ENCODE measurements at regions not wholly inside any gene's neighbourhood (a gene's known extent, or its start where the extent isn't known, plus 50 kb on each side); places are given as distances from the start of the nearest gene placed in this dataset.

DNA sequence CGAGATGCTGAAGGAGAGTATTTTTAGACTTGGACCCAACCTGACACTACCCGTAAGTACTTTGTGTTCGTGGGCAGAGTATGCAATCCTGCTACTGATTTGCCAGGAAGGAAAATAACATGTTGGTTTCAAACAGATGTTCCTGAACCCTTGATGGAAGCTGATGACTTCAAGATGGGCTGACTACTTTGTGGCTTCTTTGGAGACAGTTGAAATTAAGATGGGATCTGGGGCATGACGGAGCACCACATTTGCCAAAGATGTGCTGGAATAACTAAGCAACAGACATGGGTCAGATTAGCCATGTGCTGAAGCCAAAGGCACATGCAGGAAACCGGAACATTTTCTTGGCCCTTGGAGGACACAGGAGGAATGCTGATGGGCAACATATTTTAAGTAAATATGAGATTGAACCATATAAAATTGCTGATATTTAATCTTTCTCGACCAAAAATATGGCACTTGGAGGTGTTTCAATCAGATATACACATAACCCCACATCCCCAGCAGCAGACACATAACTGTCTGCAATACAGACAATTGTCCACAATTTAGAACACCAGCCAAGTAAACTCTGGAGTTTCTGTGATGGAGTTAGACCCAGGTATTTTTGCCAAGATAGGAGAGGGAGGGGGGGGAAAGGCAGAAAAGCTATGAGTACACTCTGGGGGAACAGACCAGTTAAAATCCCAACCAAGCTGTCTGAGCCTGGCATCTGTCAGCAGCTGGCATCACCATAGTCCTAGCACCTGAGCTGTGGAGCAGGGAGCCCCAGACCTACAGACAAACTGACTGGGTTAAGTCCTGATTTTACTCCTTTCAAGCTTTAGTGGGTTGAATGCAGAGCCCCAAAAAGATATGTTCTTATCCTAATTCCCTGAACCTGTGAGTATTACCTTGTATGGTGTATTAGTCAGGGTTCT, 329.4 kb upstream of the CDH5 start:
- intact Hi-C loops (cut with micrococcal nuclease) = no loop called here
- ATAC-seq = no peak
- H3K9me3 ChIP-seq (ENCODE audit: low read length) = no peaks in the 10 kb centered on the region

DNA sequence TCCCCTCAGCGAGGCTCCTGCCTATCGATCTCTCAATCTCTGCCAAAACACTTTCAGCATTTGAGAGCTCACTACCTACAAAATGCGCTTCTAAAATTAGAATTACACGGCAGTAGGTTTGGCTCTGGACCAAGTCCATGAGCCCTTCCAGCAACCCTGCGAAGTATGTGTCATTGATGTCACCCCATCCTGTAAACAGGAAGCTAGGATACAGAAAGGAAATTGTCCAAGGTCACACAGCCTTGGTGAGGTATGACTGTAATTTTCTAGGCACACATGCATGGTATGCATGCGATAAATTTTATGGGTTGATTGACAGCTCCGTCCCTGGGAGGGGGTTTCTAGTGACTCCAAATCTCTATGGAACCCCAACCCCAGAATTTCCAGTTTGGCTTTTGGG, 330.3 kb upstream of the CDH5 start:
- Histone ChIP-seq H3K4me2 (ENCODE audit: low read length) (no peak overlapping the region), H4K20me1 (ENCODE audit: low read length) (no peaks in the 10 kb centered on the region), H3F3A (ENCODE audit: low read length, unreplicated experiment) (no peaks in the 10 kb centered on the region), H3K36me3 (ENCODE audit: low read depth, low read length) (no peaks in the 10 kb centered on the region), H2AFZ (ENCODE audit: low read length) (no peak overlapping the region), H3K4me3 (ENCODE audit: low read length) (no peak overlapping the region), H3K27ac (ENCODE audit: low read length) (no peak overlapping the region), H3K79me2 (ENCODE audit: low read length) (no peaks in the 10 kb centered on the region), H3K9ac (ENCODE audit: low read length) (no peak overlapping the region), H3K9me2 (replicated peaks; ENCODE audit: low read length) (no peaks in the 10 kb centered on the region), H3K4me1 (ENCODE audit: insufficient read depth, low read length) (0 out of 2 replicates have a peak, but pooled peaks cover 7% of the 10 kb centered on the region), H3K9me3 (ENCODE audit: low read length) (no peaks in the 10 kb centered on the region), H3K27me3 (ENCODE audit: low read length) (no peaks in the 10 kb centered on the region)
- ATAC-seq = no peak
- no peak for TF ChIP-seq CTCF (conservative IDR thresholded peaks at IDR 0.05; ENCODE audit: low read depth, low read length)
- no peak for TF ChIP-seq EZH2phosphoT487 (IDR thresholded peaks at IDR 0.05; ENCODE audit: borderline replicate concordance, low read length)
- TF ChIP-seq EZH2 (IDR thresholded peaks at IDR 0.05; ENCODE audit: low read length, unreplicated experiment) = no peak
- no TSS peak for BruUV-seq (replicated peaks)
- CTCF ChIA-PET = no interaction called here
- intact Hi-C loops (cut with micrococcal nuclease) = no loop called here
- POLR2A ChIA-PET (ENCODE audit: unreplicated experiment) = no interaction called here
- peak; percentile 22 for DNase-seq

More for the DNA sequence above, 329.4 kb upstream of the CDH5 start:
- Histone ChIP-seq H3K27ac (ENCODE audit: low read length) (no peak overlapping the region), H2AFZ (ENCODE audit: low read length) (no peak overlapping the region), H3K4me3 (ENCODE audit: low read length) (no peak overlapping the region), H3F3A (ENCODE audit: low read length, unreplicated experiment) (no peaks in the 10 kb centered on the region), H3K9ac (ENCODE audit: low read length) (no peak overlapping the region), H3K27me3 (ENCODE audit: low read length) (no peaks in the 10 kb centered on the region), H4K20me1 (ENCODE audit: low read length) (no peaks in the 10 kb centered on the region), H3K36me3 (ENCODE audit: low read depth, low read length) (no peaks in the 10 kb centered on the region), H3K9me2 (replicated peaks; ENCODE audit: low read length) (no peaks in the 10 kb centered on the region), H3K79me2 (ENCODE audit: low read length) (no peaks in the 10 kb centered on the region), H3K4me2 (ENCODE audit: low read length) (no peak overlapping the region), H3K4me1 (ENCODE audit: insufficient read depth, low read length) (0 out of 2 replicates have a peak, but pooled peaks cover 7% of the 10 kb centered on the region)
- POLR2A ChIA-PET (ENCODE audit: unreplicated experiment) = no interaction called here
- BruUV-seq (replicated peaks) = no TSS peak
- no peak for TF ChIP-seq EZH2phosphoT487 (IDR thresholded peaks at IDR 0.05; ENCODE audit: borderline replicate concordance, low read length)
- no peak for DNase-seq
- CTCF ChIA-PET = no interaction called here

- no peaks in the 10 kb centered on the region for H3K27me3 ChIP-seq (ENCODE audit: low read length)
- H3K4me3 ChIP-seq (ENCODE audit: low read length) = no peak overlapping the region
- no peaks in the 10 kb centered on the region for H3K9me2 ChIP-seq (replicated peaks; ENCODE audit: low read length)
- intact Hi-C loops (cut with micrococcal nuclease) = no loop called here
- ChIA-PET CTCF (no interaction called here), POLR2A (ENCODE audit: unreplicated experiment) (no interaction called here)
- no peaks in the 10 kb centered on the region for H3K9me3 ChIP-seq (ENCODE audit: low read length)
- no peak overlapping the region for H3K27ac ChIP-seq (ENCODE audit: low read length)
- no peaks in the 10 kb centered on the region for H3F3A ChIP-seq (ENCODE audit: low read length, unreplicated experiment)
- H4K20me1 ChIP-seq (ENCODE audit: low read length) = no peaks in the 10 kb centered on the region
- ATAC-seq = no peak
- H2AFZ ChIP-seq (ENCODE audit: low read length) = no peak overlapping the region
- DNase-seq = no peak
- BruUV-seq (replicated peaks) = no TSS peak
- no peaks in the 10 kb centered on the region for H3K36me3 ChIP-seq (ENCODE audit: low read depth, low read length)
- H3K4me2 ChIP-seq (ENCODE audit: low read length) = no peak overlapping the region
- TF ChIP-seq EZH2 (IDR thresholded peaks at IDR 0.05; ENCODE audit: low read length, unreplicated experiment) = no peak
- no peak for TF ChIP-seq CTCF (conservative IDR thresholded peaks at IDR 0.05; ENCODE audit: low read depth, low read length)
- TF ChIP-seq EZH2phosphoT487 (IDR thresholded peaks at IDR 0.05; ENCODE audit: borderline replicate concordance, low read length) = no peak
- H3K79me2 ChIP-seq (ENCODE audit: low read length) = no peaks in the 10 kb centered on the region
- H3K4me1 ChIP-seq (ENCODE audit: insufficient read depth, low read length) = 0 out of 2 replicates have a peak, but pooled peaks cover 7% of the 10 kb centered on the region
- H3K9ac ChIP-seq (ENCODE audit: low read length) = no peak overlapping the region
Observed at GRCh38 chr16:66035096-66035495, 331.4 kb upstream of the CDH5 start.
